Stimulated activated CD4-positive, alpha-beta T cell treated with anti-CD3 and anti-CD28 coated beads, TNF-alpha, amount 100 ng/mL, for 24 hours (primary cell): ENCODE measurements at regions not wholly inside any gene's neighbourhood (a gene's known extent, or its start where the extent isn't known, plus 50 kb on each side); places are given as distances from the start of the nearest gene placed in this dataset.

Experiments used
- DNase-seq, 3 experiments: peaks; one replicate each; pipeline ENCODE4 v3.0.0-alpha.2; 2020; ENCODE audit warnings: low read depth in 3 of 3

GRCh38 chr2:51510303-51510702, 478.4 kb upstream of the NRXN1 start:
- DNase-seq: no peak

- DNase-seq: no peak
Measured at GRCh38 chr2:51505533-51505932, 473.6 kb upstream of the NRXN1 start.

- DNase-seq: no peak
Measured at GRCh38 chr2:51490576-51491234, 458.8 kb upstream of the NRXN1 start.

GRCh38 chr2:51484605-51485004, 452.7 kb upstream of the NRXN1 start:
- DNase-seq: no peak

GRCh38 chr2:51483720-51484119, 451.8 kb upstream of the NRXN1 start:
- no peak for DNase-seq

GRCh38 chr2:51472783-51473182, 440.9 kb upstream of the NRXN1 start:
- no peak for DNase-seq

- DNase-seq: no peak
Measured at GRCh38 chr2:51472300-51472699, 440.4 kb upstream of the NRXN1 start.

GRCh38 chr2:51469102-51469501, 437.2 kb upstream of the NRXN1 start:
- DNase-seq: no peak

- no peak for DNase-seq
Measured at GRCh38 chr2:51465326-51465725, 433.4 kb upstream of the NRXN1 start.

- DNase-seq: no peak
Measured at GRCh38 chr2:51454177-51454576, 422.2 kb upstream of the NRXN1 start.

- no peak for DNase-seq
Measured at GRCh38 chr2:51448911-51449310, 417.0 kb upstream of the NRXN1 start.

- DNase-seq: no peak
Measured at GRCh38 chr2:51441786-51442185, 409.9 kb upstream of the NRXN1 start.

- no peak for DNase-seq
Measured at GRCh38 chr2:51424418-51424817, 392.5 kb upstream of the NRXN1 start.

GRCh38 chr2:51420511-51420910, 388.6 kb upstream of the NRXN1 start:
- DNase-seq: no peak

GRCh38 chr2:51413726-51414125, 381.8 kb upstream of the NRXN1 start:
- DNase-seq: no peak

GRCh38 chr2:51410331-51410730, 378.4 kb upstream of the NRXN1 start:
- no peak for DNase-seq

- DNase-seq: no peak
Measured at GRCh38 chr2:51409920-51410319, 378.0 kb upstream of the NRXN1 start.

- DNase-seq: no peak
Measured at GRCh38 chr2:51404226-51404625, 372.3 kb upstream of the NRXN1 start.

GRCh38 chr2:51401546-51401945, 369.6 kb upstream of the NRXN1 start:
- DNase-seq: no peak

GRCh38 chr2:51387235-51387634, 355.3 kb upstream of the NRXN1 start:
- DNase-seq: no peak

GRCh38 chr2:51379997-51380396, 348.1 kb upstream of the NRXN1 start:
- no peak for DNase-seq

- DNase-seq: no peak
Measured at GRCh38 chr2:51368250-51368649, 336.3 kb upstream of the NRXN1 start.

- DNase-seq: no peak
Measured at GRCh38 chr2:51350100-51350499, 318.2 kb upstream of the NRXN1 start.

GRCh38 chr2:51344886-51345285, 313.0 kb upstream of the NRXN1 start:
- no peak for DNase-seq
